ENCODE measurements at regions not wholly inside any gene's neighbourhood (a gene's known extent, or its start where the extent isn't known, plus 50 kb on each side); places are given as distances from the start of the nearest gene placed in this dataset.

GRCh38 chr19:29293292-29293691 is 80.3 kb upstream of the UQCRFS1 start:
- no peak for DNase-seq

GRCh38 chr19:29293736-29294342 is 80.9 kb upstream of the UQCRFS1 start:
- no peak for DNase-seq

- no peak for DNase-seq
Observed at GRCh38 chr19:29294343-29294811, 81.4 kb upstream of the UQCRFS1 start.

GRCh38 chr19:29295285-29295684 is 82.3 kb upstream of the UQCRFS1 start:
- no peak for DNase-seq

GRCh38 chr19:29297381-29297780 is 84.4 kb upstream of the UQCRFS1 start:
- no peak for DNase-seq

GRCh38 chr19:29299416-29300380 is 86.7 kb upstream of the UQCRFS1 start:
- DNase-seq, result no peak

- no peak for DNase-seq
Observed at GRCh38 chr19:29302002-29302928, 89.3 kb upstream of the UQCRFS1 start.

GRCh38 chr19:29303069-29303718 is 90.2 kb upstream of the UQCRFS1 start:
- no peak for DNase-seq

GRCh38 chr19:29303719-29304090 is 90.8 kb upstream of the UQCRFS1 start:
- no peak for DNase-seq

- DNase-seq, result no peak
Observed at GRCh38 chr19:29305268-29305667, 92.3 kb upstream of the UQCRFS1 start.

- DNase-seq, result no peak
Observed at GRCh38 chr19:29308977-29309590, 96.1 kb upstream of the UQCRFS1 start.

- no peak for DNase-seq
Observed at GRCh38 chr19:29309637-29310036, 96.7 kb upstream of the UQCRFS1 start.

- DNase-seq, result no peak
Observed at GRCh38 chr19:29311191-29311790, 98.3 kb upstream of the UQCRFS1 start.

- DNase-seq, result no peak
Observed at GRCh38 chr19:29315556-29316190, 102.7 kb upstream of the UQCRFS1 start.

- DNase-seq, result no peak
Observed at GRCh38 chr19:29318581-29318980, 105.6 kb upstream of the UQCRFS1 start.

GRCh38 chr19:29320086-29320485 is 107.1 kb upstream of the UQCRFS1 start:
- DNase-seq, result no peak

- DNase-seq, result no peak
Observed at GRCh38 chr19:29320618-29321017, 107.7 kb upstream of the UQCRFS1 start.

GRCh38 chr19:29321116-29321515 is 108.2 kb upstream of the UQCRFS1 start:
- DNase-seq, result no peak

- DNase-seq, result no peak
Observed at GRCh38 chr19:29323021-29323430, 110.1 kb upstream of the UQCRFS1 start.

- DNase-seq, result no peak
Observed at GRCh38 chr19:29323440-29324290, 110.7 kb upstream of the UQCRFS1 start.
